HG03469 (cell line): ENCODE measurements at regions not wholly inside any gene's neighbourhood (a gene's known extent, or its start where the extent isn't known, plus 50 kb on each side); places are given as distances from the start of the nearest gene placed in this dataset.

ENCODE experiments used
- ATAC-seq: cut with Tn5 transposase; IDR thresholded peaks from one replicate; pipeline ENCODE4 v1.9.1; 2021; ENCODE audit warnings: mild to moderate bottlenecking, moderate library complexity, moderate number of reproducible peaks; ENCODE audit not compliant: unreplicated experiment

DNA sequence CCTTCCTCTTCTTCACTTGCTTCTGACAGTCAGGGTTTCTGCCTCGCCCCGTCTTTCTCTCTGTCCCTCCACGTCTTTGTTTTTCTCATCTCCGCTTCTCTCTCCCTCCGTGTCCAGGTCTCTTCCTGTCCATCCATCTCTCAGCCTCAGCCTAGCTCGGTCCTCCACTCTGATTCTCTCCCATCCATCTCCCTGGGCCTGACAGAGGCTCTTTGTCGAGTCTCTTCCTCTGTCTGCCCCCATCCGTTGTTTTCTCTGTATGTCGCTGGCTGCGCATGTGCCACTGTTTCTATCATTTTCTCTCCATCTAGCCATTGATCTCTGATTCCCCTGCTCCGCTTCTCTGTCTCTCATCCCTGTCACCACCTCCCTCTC lies 328.9 kb upstream of the TBX3 start:
- no peak for ATAC-seq

DNA sequence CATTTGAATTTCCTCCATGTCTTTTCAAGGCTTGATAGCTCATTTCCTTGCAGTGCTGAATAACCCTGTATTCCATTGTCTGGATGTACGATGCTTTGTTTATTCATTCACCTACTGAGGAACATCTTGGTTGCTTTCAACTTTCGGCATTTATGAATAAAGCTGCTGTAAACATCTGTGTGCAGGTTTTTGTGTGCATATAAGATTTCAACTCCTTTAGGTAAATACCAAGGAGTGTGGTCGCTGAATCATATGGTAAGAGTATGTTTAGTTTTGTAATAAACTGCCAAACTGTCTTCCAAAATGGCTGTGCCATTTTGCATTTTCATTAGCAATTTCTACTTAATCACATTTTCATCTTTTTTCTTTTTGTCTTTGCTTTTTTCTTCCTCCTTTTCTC lies 327.7 kb upstream of the TBX3 start:
- ATAC-seq = no peak

DNA sequence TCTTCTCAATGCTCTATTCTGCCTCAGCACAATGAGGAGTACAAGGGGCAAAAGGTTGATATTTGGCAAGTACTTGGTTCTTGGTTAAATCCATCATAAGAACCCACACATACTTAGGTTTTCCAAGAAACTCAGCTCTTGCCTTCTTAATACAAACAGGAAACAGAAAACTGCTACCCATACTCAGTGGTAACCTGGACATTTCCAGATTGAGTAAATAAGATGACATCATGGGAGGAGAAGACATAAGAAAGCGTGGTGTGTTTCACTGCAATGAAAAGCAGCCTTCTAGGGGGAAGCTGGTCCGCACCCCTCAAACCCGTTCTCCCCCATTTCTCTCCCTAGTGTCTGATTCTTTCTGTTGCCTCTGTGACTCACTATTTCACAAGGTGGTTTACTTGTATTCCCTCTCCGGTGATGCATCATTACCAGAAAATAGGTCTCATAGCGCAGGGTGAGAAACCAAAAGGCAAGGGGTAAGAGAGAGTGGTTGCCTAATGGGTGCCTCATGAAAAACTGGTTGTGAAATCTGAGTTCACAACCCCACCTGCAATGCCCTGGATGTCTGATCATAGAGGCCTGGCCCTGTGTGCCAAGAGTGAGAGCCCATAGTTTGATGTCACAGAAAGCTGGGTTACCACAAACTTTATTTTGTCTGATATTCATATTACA lies 326.5 kb upstream of the TBX3 start:
- ATAC-seq = no peak

DNA sequence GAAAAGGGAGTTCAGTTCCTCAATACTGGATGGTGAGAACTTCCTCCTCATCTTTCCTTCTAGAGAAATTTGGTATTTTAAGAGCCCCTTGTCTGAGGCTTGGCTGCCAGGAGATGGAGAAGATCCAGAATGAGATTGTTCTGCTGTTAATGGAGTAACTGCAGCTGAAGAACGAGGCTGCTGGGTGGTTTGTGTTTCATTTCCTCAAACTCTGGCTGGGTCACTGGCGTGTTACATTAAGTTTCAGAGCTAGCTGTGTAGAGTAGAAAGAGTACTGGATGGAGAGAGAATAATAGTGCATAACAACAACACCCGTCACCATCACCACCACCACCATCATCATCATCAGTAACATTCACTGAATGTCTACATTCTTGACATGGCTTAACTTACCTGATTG lies 325.0 kb upstream of the TBX3 start:
- ATAC-seq = no peak

DNA sequence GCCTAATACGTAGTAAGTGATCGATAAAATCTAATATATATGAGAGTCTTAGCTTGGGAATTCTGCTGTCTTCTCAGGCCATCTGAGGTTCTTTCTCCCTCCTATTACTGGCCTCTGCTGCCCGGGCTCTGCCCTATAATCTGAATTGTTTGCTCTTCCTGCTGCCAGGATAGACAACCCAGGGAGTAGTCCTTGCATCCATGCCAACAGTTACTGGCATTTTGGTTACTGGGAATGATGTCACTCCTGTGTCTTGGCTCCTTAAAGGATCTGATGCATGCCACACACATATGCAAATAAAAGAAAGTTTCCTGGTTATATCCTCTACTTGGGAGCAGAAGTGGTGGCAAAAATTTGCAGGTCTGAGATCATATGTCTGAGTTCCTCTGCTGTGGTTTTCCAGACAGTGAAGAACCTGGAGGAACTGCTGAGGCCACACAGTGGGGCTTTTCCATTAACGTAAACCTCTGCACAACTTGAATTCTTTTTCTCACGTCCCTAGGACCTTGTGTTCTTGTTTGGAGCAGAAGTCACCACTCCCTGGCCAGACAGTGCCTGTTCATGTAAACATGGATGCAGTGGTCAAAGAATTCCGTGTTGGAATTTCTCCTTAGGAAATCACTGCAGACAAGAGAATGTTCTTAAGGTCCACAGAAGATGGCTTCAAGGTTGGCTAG lies 320.6 kb upstream of the TBX3 start:
- no peak for ATAC-seq

- ATAC-seq = no peak
Observed at GRCh38 chr12:115002434-115002833, 318.5 kb upstream of the TBX3 start.

- no peak for ATAC-seq
Observed at GRCh38 chr12:115001571-115002180, 317.7 kb upstream of the TBX3 start.

DNA sequence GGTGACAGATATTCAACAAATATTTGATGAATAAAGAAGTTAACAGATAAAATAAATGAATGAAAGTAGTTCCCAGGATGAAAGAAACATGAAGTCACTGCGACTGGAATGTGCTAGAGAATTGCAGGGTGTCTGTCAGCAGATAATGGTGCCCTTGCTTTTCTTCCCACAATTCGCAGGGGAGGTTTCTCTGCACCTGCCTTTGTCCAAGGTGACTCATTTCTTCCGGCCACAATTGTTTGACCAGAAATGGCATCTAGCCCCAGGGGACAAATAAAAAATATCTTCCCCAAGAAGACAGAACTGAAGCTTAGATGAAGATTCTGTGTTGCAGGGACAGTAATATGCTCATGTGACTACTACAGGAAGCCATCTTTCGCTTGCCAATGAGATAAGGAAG lies 316.1 kb upstream of the TBX3 start:
- ATAC-seq = no peak

- no peak for ATAC-seq
Observed at GRCh38 chr12:114998750-114999128, 314.8 kb upstream of the TBX3 start.

DNA sequence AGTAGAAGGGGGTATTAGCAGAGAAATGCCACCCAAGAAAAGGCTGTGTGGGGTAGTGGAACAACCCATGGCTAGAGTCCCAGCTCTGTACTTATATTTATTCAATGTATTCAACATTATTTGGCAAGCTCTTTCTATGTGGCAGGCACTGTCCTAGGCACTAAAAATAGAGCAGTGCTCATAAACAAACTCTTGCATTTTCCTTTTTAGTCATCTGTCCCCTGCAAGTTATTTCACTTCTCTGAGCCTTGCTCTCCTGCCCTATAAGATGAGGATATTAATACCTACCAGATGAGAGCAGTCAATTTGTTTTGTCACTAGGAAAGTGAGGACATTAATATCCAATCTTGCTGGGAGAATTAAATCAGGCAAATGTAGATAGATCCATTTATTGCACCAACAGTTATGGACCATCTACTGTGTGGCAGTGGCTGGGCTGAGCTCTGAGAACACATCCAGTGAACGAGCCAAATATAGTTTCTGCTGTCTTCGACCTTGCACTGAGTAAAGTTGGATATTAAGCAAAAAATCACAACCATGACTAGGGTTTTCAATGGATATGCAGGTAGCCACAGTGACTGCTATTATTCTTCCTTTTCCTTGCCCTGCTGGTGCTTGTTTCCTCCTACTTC lies 314.3 kb upstream of the TBX3 start:
- no peak for ATAC-seq

DNA sequence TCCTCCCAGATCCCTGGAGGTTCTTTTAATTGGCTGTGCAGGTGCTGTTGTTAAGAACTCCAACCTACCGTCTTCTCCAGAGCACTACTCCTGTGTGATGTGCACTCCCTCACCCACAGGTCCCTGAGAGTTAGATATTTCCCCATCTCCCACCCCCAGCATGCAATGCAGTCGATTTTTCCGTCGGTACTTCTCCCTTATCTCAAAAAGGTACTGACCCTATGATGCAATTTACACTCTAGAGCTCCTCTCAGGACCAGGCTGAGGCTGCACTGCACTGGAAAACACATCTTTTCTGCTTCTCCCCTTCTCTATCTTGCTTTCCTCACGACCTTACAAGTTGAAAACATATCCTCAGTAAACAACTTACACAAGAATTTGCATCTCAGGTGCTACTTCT lies 312.4 kb upstream of the TBX3 start:
- no peak for ATAC-seq

DNA sequence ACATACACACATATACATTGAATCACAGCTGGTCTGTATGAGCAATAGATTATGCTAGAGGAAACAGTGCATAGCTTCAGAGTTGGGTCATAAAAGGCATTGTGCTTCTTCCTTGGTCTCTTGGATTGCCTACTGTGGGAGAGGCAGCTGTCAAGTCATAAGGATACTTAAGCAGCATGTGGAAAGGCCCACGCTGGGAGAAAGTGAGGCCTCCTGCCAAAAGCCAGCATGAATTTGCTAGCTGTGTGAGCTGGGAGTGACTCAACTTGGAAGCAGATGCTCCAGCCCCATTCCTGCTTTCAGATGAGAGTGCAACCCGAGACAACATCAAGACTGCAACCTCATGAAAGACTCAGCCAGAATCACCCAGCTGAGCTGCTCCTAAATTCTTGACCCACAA lies 311.9 kb upstream of the TBX3 start:
- no peak for ATAC-seq

DNA sequence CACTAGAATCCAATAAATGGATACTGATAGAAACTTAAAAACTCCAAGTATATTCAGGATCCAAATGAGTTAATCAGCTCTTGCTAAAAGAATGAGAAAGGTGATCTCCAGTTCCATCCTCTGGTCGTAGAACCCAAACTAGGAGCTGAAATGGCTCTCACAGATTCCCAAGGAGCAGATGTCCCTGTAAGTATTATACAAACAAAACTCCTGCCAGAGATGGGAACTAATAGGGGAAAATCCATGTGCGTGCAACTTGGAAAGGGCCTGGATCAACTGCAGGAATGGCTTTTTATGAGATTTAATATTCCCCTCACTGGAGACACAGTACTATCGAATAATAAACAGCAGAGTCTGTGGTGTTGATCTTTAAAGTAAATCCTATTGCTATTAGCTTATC lies 309.2 kb upstream of the TBX3 start:
- no peak for ATAC-seq

- no peak for ATAC-seq
Observed at GRCh38 chr12:114992443-114992842, 308.5 kb upstream of the TBX3 start.

DNA sequence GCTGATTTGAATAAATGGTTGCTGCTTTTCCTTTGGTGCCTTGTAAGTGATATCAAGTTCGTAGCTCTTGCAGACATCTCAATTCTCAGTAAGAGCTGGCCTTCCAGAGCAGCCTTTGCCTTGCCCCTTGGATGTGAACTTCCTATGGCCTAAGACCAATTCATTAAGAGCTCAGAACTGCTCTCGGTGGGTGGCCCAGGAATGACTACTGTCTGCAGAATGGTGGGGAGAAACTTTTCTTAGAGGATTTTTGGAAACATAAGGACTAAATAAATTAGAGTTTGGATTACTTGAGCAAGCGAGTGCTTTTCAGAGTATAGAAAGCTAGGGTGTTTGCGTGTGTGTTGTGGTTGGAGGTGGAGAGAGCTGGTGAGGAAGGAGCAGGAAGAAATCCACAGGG lies 306.4 kb upstream of the TBX3 start:
- no peak for ATAC-seq

- ATAC-seq = no peak
Observed at GRCh38 chr12:114986849-114987248, 302.9 kb upstream of the TBX3 start.

DNA sequence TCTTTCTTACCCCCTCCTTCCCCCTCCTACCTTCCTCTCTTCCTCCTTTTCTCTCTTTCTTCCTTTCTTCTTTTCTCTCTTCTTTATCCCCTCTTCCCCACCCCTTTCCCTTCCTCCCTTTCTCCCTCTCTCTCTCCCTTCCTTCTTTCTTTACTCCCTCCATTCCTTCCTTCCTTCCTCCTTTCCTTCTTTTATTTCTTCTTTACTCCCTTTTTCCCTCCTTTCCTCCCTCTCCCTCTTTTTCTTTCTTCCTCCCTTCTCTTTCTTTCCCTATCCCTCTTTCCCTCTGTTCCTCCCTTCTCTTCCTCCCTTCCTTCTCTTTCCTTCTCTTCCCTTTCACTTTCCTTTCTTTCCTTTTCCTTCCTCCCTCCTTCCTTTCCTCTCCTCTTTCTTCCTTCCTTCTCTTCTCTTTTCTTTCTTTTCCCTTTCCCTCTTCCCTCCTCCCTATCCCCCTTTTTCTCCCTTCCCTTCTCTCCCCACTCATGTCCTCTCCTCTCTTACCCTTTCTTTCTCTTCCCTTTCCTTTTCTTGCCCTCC lies 302.3 kb upstream of the TBX3 start:
- ATAC-seq = no peak

DNA sequence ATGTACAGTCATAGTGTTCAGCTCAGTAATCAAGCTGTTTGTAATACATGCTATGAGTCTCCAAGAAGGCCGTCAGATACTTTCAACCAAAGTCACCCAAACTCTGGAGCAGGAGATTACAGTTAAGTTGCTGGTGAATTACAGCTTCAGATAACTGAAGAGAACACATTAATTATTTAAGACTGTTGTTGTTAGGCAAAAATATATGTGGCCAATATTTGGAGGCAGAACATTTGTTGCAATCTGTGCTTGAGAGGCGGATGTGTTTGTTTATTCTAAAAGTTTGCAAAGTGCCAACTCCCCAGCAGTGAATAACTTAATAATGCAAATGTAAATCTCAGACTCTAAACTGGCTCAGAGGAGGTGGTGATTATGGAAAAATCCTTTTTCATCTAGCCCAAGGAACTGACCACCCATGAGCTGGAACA lies 300.7 kb upstream of the TBX3 start:
- ATAC-seq = no peak

DNA sequence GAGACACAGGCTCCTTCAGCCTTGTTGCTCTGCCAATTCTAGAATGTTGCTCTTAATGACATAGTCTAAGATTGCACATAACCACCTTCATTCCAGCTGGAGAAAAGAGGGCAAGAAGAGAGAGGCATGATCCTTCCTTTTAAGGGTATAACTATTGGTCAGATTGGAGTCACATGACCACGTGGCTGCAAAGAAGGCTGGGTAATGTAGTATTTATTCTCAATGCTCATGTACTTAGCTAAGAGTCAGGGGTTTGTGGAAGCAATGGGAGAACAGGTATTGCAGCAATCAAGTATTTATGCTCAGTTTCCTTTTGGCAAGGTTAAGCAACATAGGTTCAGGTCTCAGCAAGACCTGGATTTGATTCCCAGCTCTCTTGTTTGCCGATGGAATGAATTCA lies 298.8 kb upstream of the TBX3 start:
- ATAC-seq = no peak

DNA sequence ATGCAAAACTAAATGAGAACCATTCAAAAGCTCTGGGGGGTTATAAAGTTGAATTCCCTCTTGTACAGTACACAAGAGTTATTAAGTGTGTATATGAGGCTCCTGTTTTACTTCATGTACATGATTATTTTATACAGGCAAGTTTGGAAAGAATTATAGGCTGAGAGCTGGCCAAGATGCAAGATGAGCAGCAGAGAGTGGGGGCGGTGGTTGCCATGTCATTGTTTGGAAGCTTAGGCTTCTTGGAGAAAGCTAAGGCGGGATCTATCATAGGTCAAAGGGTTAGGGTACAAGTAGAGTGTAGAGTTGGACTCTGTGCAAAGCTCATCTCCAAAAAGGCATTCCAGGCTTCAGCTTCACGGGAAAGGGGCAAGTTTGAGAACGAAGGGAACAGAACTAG lies 297.1 kb upstream of the TBX3 start:
- no peak for ATAC-seq

- ATAC-seq = no peak
Observed at GRCh38 chr12:114976959-114977358, 293.0 kb upstream of the TBX3 start.

- no peak for ATAC-seq
Observed at GRCh38 chr12:114976372-114976771, 292.4 kb upstream of the TBX3 start.
